LNCAP (cell line): ENCODE measurements at regions not wholly inside any gene's neighbourhood (a gene's known extent, or its start where the extent isn't known, plus 50 kb on each side); places are given as distances from the start of the nearest gene placed in this dataset.

Source experiments
- CTCF ChIP-seq: fragments of 450-650 bp; IDR thresholded peaks from 2 replicates; pipeline ENCODE4 v1.5.1; 2017; ENCODE audit warnings: mild to moderate bottlenecking

- TF ChIP-seq CTCF, result no peak
Observed at GRCh38 chr9:120158221-120158620, 421.7 kb downstream of the CDK5RAP2 start.

- TF ChIP-seq CTCF, result no peak
Observed at GRCh38 chr9:120156376-120156775, 423.6 kb downstream of the CDK5RAP2 start.

DNA sequence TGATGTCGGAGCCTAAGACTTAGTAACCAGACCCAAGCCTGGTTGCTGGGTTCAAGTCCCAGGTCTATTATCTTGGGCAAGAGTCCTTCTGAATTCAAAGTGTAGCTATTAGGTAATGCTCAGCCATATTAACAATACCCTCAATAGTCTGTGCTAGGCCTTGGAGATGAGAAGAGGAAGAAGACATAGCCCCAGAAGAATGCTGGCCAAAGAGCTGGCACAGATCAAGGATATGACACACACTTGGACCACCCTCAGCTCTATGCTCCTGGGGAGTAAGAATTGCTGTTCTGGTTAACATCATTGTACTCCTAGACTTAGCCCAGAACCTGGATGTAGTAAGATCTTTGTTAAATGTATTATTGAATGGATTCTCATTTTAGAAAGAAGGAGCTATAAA is 426.7 kb downstream of the CDK5RAP2 start:
- no peak for TF ChIP-seq CTCF

DNA sequence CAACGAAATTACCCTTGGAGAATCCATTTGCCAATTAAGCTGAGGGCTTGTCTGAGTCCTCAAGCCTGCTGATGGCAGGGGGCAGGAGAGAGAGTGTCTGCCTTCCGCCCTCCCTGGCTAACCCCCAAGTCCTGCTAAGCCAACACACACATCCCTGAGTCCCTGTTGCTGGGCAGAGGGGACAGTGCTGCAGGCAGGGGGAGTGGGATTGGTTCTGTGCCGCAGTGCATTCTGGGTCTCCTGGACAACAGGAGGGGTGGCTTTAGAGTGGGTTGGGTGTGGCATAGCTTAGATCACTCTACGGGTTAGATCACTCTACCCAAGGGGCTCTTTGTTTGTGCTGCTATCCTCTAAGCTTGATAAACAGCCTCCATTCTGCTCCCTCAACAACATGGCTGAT is 427.7 kb downstream of the CDK5RAP2 start:
- TF ChIP-seq CTCF, result no peak

DNA sequence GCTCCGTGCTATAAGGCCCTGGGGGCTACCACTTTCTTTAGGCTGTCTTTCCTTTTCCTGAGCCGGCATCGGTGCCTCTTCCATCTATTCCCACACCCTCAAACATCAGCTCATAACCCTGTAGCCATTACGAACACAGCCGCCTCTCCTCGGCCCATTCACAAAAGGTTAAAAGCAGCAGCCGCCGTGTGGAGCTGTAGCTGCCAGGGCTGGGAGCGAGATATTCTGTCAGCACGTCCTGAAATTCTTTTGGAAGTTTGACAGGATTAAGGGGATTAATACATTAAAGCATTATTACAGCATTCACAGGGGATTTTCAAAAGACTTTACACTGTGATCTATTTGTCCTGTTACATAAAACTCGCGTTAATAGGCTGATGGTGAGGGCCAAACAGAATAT is 428.2 kb downstream of the CDK5RAP2 start:
- TF ChIP-seq CTCF, result no peak

DNA sequence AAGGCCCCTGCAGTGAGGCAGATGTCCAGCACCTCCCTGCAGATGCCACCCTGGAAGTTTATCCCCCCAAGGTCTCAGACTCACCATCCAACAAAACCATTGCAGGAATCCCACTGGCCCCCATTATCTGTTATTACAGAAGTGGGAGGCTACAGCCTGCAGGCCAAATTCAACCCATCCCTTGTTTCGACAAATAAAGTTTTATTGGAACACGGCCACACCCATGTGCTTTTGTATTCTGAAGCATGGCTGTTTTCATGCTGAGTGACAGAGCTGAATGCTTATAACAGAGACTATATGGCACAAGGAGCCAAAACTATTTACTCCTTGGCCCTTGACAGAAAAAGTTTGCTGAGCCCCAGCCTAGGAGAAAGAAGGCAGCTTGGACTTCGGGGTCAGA is 428.8 kb downstream of the CDK5RAP2 start:
- no peak for TF ChIP-seq CTCF

- no peak for TF ChIP-seq CTCF
Observed at GRCh38 chr9:120138955-120139354, 441.0 kb downstream of the CDK5RAP2 start.

GRCh38 chr9:120137186-120137840 is 442.7 kb downstream of the CDK5RAP2 start:
- TF ChIP-seq CTCF, result no peak
